ENCODE measurements at regions not wholly inside any gene's neighbourhood (a gene's known extent, or its start where the extent isn't known, plus 50 kb on each side); places are given as distances from the start of the nearest gene placed in this dataset.

- H3K4me3 ChIP-seq (ENCODE audit: low read length): no peak overlapping the region
- H3K36me3 ChIP-seq (ENCODE audit: control insufficient read depth, insufficient read depth, low read length): no peaks in the 10 kb centered on the region
- Mint-ChIP-seq H3K4me1 (no peaks in the 10 kb centered on the region), H3K27ac (no peak overlapping the region), H3K36me3 (ENCODE audit: low read depth) (no peaks in the 10 kb centered on the region), H3K4me3 (no peak overlapping the region), H3K27me3 (ENCODE audit: insufficient read depth) (peaks cover 5% of the 10 kb centered on the region), H3K9me3 (peaks cover 16% of the 10 kb centered on the region)
- H3K9me3 ChIP-seq (ENCODE audit: control insufficient read depth, low read length): no peaks in the 10 kb centered on the region
- DNase-seq: no peak
- WGBS, 2 experiments (ENCODE audit: insufficient coverage in 1 of 2, insufficient read length in 1 of 2): 90 to 95% methylated on average over 4 of the region's 4 CpGs
- no peaks in the 10 kb centered on the region for H3K4me1 ChIP-seq (ENCODE audit: control insufficient read depth, insufficient read depth, low read length)
- no peak overlapping the region for H3K27ac ChIP-seq (ENCODE audit: low read depth, low read length)
- H3K27me3 ChIP-seq (ENCODE audit: control insufficient read depth, insufficient read depth, low read length, poor library complexity, severe bottlenecking): no peaks in the 10 kb centered on the region
- TF ChIP-seq CTCF (conservative IDR thresholded peaks at IDR 0.05): no peak
- H3K9ac ChIP-seq (ENCODE audit: extremely low read depth, low read length, poor library complexity, severe bottlenecking): no peak overlapping the region
Observed at GRCh38 chr1:209235166-209235565, 348.3 kb upstream of the CAMK1G start.

- Histone ChIP-seq H3K9me3 (ENCODE audit: control insufficient read depth, low read length) (no peaks in the 10 kb centered on the region), H3K4me3 (ENCODE audit: low read length) (no peak overlapping the region), H3K27me3 (ENCODE audit: control insufficient read depth, insufficient read depth, low read length, poor library complexity, severe bottlenecking) (peaks cover 3% of the 10 kb centered on the region), H3K27ac (ENCODE audit: low read depth, low read length) (no peak overlapping the region), H3K9ac (ENCODE audit: extremely low read depth, low read length, poor library complexity, severe bottlenecking) (no peak overlapping the region), H3K4me1 (ENCODE audit: control insufficient read depth, insufficient read depth, low read length) (no peaks in the 10 kb centered on the region), H3K36me3 (ENCODE audit: control insufficient read depth, insufficient read depth, low read length) (no peaks in the 10 kb centered on the region)
- Mint-ChIP-seq H3K9me3 (peaks cover 2% of the 10 kb centered on the region), H3K4me1 (no peaks in the 10 kb centered on the region), H3K27me3 (ENCODE audit: insufficient read depth) (no peaks in the 10 kb centered on the region), H3K27ac (no peak overlapping the region), H3K4me3 (no peak overlapping the region), H3K36me3 (ENCODE audit: low read depth) (no peaks in the 10 kb centered on the region)
- DNase-seq: no peak
- 60 to 83% methylated on average over 1 of the region's 1 CpG for WGBS, 2 experiments (ENCODE audit: insufficient coverage in 1 of 2, insufficient read length in 1 of 2)
- TF ChIP-seq CTCF (conservative IDR thresholded peaks at IDR 0.05): no peak
Observed at GRCh38 chr1:209238356-209238755, 345.2 kb upstream of the CAMK1G start.

GRCh38 chr1:209240351-209240750 lies 343.2 kb upstream of the CAMK1G start:
- Mint-ChIP-seq H3K27me3 (ENCODE audit: insufficient read depth) (no peaks in the 10 kb centered on the region), H3K27ac (no peak overlapping the region), H3K4me3 (no peak overlapping the region), H3K36me3 (ENCODE audit: low read depth) (no peaks in the 10 kb centered on the region), H3K4me1 (no peaks in the 10 kb centered on the region), H3K9me3 (peaks cover 2% of the 10 kb centered on the region)
- no peak overlapping the region for H3K4me3 ChIP-seq (ENCODE audit: low read length)
- 90 to 100% methylated on average over 1 to 2 of the region's 2 CpGs for WGBS, 2 experiments (ENCODE audit: insufficient coverage in 1 of 2, insufficient read length in 1 of 2)
- no peak overlapping the region for H3K9ac ChIP-seq (ENCODE audit: extremely low read depth, low read length, poor library complexity, severe bottlenecking)
- no peaks in the 10 kb centered on the region for H3K36me3 ChIP-seq (ENCODE audit: control insufficient read depth, insufficient read depth, low read length)
- no peak for DNase-seq
- H3K9me3 ChIP-seq (ENCODE audit: control insufficient read depth, low read length): no peaks in the 10 kb centered on the region
- TF ChIP-seq CTCF (conservative IDR thresholded peaks at IDR 0.05): no peak
- no peaks in the 10 kb centered on the region for H3K4me1 ChIP-seq (ENCODE audit: control insufficient read depth, insufficient read depth, low read length)
- H3K27me3 ChIP-seq (ENCODE audit: control insufficient read depth, insufficient read depth, low read length, poor library complexity, severe bottlenecking): peaks cover 6% of the 10 kb centered on the region
- no peak overlapping the region for H3K27ac ChIP-seq (ENCODE audit: low read depth, low read length)

Data from endodermal cell (in vitro differentiated cells).